ENCODE measurements at regions not wholly inside any gene's neighbourhood (a gene's known extent, or its start where the extent isn't known, plus 50 kb on each side); places are given as distances from the start of the nearest gene placed in this dataset.
"Not testable (repeated sequence)": the region's sequence is repeated elsewhere in the genome, so short reads cannot be mapped to it uniquely, and the experiment has no call there.

DNA sequence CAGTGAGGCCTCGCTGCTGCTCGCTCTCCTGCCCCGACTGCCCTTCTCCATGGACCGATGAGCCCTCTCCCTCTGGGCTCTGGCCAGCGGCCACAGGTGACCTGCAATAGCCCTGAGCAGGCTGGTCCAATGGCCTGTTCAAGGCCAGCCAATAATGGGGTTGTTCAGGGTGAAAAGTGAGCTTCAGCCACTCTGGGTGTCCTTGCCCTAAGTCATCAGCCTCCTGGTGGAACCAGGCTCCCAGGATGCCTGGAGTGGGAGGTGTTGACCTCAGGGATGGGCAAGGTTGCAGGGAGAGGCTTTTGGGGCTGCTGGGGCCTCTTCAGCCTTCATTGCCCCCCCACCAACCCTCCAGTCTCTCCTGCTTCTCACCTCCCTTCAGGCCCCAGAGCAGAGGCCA, 79.7 kb downstream of the RFLNA start:
- no peak for TF ChIP-seq CTCF (IDR thresholded peaks at IDR 0.05)
- TF ChIP-seq POLR2A (IDR thresholded peaks at IDR 0.05) = no peak
- DNase-seq = peak; percentile 81 to 94 (median 94)
- intact Hi-C loops (cut with DNase I) = loop anchor here in 1 of 2 donors (10.0 kb wide), 1 partner anchor 380 kb away; no protein-coding TSS in a partner anchor
- no peak overlapping the region for H3K4me3 ChIP-seq
- peak; percentile 62 to 79 (median 77) for ATAC-seq
- no peaks in the 10 kb centered on the region for H3K27me3 ChIP-seq
- no CpG with 5 or more reads among the region's 5 CpGs for WGBS (ENCODE audit: insufficient coverage, low coverage, low lambda C conversion rate, missing lambda C conversion rate)
- peaks cover 0 to 43% (median 21%) of the 10 kb centered on the region in 4 donors for H3K4me1 ChIP-seq
- peak overlapping the region in 1 of 3 donors; percentile 37 for H3K27ac ChIP-seq
- H3K36me3 ChIP-seq = peaks cover 0 to 13% (median 3%) of the 10 kb centered on the region in 4 donors
- no peaks in the 10 kb centered on the region for H3K9me3 ChIP-seq

DNA sequence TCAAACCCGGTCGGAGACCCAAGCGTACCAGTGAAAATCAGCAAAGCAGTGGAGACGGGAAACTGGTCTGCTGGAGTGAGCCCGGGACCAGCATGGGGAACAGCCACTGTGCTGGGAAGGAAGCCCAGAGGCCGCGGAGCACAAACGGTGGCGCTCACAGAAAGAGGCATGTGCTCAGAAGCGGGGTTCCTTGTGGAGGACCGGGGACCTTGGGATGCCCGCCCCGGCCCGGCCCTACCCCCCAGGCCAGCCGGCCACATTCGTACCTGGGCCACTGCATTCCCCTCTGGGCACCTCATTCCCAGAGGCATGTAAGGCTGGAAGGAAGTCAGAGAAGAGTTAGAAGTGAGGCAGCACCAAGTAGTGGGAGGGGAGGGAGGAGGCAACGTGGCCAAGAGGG, 79.3 kb downstream of the RFLNA start:
- TF ChIP-seq CTCF (IDR thresholded peaks at IDR 0.05) = no peak
- no peak for TF ChIP-seq POLR2A (IDR thresholded peaks at IDR 0.05)
- H3K4me3 ChIP-seq = no peak overlapping the region
- H3K4me1 ChIP-seq = peaks cover 0 to 46% (median 24%) of the 10 kb centered on the region in 4 donors
- ATAC-seq (no peak), DNase-seq (no peak)
- no peak overlapping the region for H3K27ac ChIP-seq
- intact Hi-C loops (cut with DNase I) = loop anchor here in 1 of 2 donors (10.0 kb wide), 1 partner anchor 381 kb away; no protein-coding TSS in a partner anchor
- H3K36me3 ChIP-seq = peaks cover 0 to 13% (median under 1%) of the 10 kb centered on the region in 4 donors
- H3K27me3 ChIP-seq = no peaks in the 10 kb centered on the region
- H3K9me3 ChIP-seq = no peaks in the 10 kb centered on the region
- 79% methylated on average over 4 of the region's 17 CpGs for WGBS (ENCODE audit: insufficient coverage, low coverage, low lambda C conversion rate, missing lambda C conversion rate)

GRCh38 chr12:124373701-124374100, 78.8 kb downstream of the RFLNA start:
- intact Hi-C loops (cut with DNase I) = loop anchor here in 1 of 2 donors (10.0 kb wide), 1 partner anchor 381 kb away; no protein-coding TSS in a partner anchor
- ATAC-seq, H3K27ac ChIP-seq, DNase-seq, H3K4me3 ChIP-seq, H3K27me3 ChIP-seq, H3K9me3 ChIP-seq: not testable (repeated sequence)
- Histone ChIP-seq H3K4me1 (peaks cover 0 to 51% (median 25%) of the 10 kb centered on the region in 4 donors), H3K36me3 (peaks cover 0 to 13% (median 0%) of the 10 kb centered on the region in 4 donors)
- 93% methylated on average over 3 of the region's 21 CpGs for WGBS (ENCODE audit: insufficient coverage, low coverage, low lambda C conversion rate, missing lambda C conversion rate)

DNA sequence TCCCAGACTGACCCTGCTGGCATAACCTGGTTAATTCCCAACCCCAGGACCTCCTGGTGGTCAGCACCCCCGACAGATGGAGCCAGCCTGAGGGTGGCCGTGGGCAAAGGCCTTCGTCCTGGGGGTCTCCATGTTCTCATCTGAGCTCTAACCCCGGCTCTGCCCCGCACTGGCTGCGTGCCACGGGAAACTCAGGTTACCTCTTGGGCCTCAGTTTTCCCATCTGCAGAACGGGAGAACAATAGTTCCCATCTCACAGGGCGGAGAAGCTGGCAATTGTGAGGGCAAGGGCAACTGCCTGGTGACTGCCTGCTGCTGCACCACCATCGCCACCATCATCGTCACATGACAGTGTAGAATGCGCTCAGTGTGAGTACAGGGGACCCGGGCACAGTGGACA, 77.9 kb downstream of the RFLNA start:
- Histone ChIP-seq H3K4me1 (peaks cover 0 to 51% (median 25%) of the 10 kb centered on the region in 4 donors), H3K27ac (no peak overlapping the region), H3K9me3 (no peaks in the 10 kb centered on the region), H3K27me3 (no peaks in the 10 kb centered on the region), H3K36me3 (peaks cover 0 to 12% (median 0%) of the 10 kb centered on the region in 4 donors), H3K4me3 (no peak overlapping the region)
- ATAC-seq (no peak), DNase-seq (no peak)
- WGBS (ENCODE audit: insufficient coverage, low coverage, low lambda C conversion rate, missing lambda C conversion rate) = 90% methylated on average over 2 of the region's 13 CpGs
- TF ChIP-seq CTCF (IDR thresholded peaks at IDR 0.05) = no peak
- no peak for TF ChIP-seq POLR2A (IDR thresholded peaks at IDR 0.05)
- intact Hi-C loops (cut with DNase I) = loop anchor here in 1 of 2 donors (10.0 kb wide), 1 partner anchor 382 kb away; no protein-coding TSS in a partner anchor

DNA sequence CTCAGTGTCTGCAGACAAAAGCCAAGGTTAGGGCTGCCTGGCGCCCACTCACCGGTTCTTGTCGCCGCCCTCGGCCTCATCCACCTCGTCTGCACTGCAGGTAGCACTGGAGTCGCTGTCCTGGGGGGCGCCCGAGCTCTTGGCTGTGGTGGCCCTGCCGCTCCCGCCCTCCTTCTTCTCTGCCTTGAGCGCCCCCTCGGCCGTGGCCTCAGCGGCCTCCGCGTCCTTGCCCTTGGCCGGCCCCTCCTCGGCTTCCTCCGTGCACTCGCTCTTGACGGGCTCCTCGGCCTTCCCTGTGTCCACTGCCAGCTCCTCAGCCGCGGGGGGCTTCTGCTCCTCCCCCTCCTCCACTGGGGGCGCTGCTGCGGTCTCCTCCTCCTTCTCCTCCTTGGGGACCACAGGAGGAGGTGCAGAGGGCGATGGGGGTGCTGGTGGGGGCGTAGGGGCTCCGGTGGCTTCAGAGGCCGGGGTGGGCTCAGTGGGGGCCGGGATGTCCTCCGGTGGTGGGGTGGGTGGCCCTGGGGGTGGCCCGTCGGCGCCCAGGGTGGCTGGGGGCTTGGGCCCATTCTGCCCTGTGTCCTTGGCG, 77.2 kb downstream of the RFLNA start:
- 87% methylated on average over 6 of the region's 37 CpGs for WGBS (ENCODE audit: insufficient coverage, low coverage, low lambda C conversion rate, missing lambda C conversion rate)
- intact Hi-C loops (cut with DNase I) = loop anchor here in 1 of 2 donors (10.0 kb wide), 1 partner anchor 383 kb away; no protein-coding TSS in a partner anchor
- peaks cover 0 to 51% (median 25%) of the 10 kb centered on the region in 4 donors for H3K4me1 ChIP-seq
- H3K27me3 ChIP-seq = no peaks in the 10 kb centered on the region
- TF ChIP-seq POLR2A (IDR thresholded peaks at IDR 0.05) = no peak
- no peak for TF ChIP-seq CTCF (IDR thresholded peaks at IDR 0.05)
- H3K27ac ChIP-seq = no peak overlapping the region
- no peaks in the 10 kb centered on the region for H3K9me3 ChIP-seq
- DNase-seq (no peak), ATAC-seq (no peak)
- peaks cover 0 to 4% (median 0%) of the 10 kb centered on the region in 4 donors for H3K36me3 ChIP-seq
- H3K4me3 ChIP-seq = no peak overlapping the region

All from right lobe of liver (tissue), 6 donors.